Activated naive CD4-positive, alpha-beta T cell treated with anti-CD3 and anti-CD28 coated beads, Interleukin-2, amount 50 U/mL, for 72 hours (primary cell): ENCODE measurements at regions not wholly inside any gene's neighbourhood (a gene's known extent, or its start where the extent isn't known, plus 50 kb on each side); places are given as distances from the start of the nearest gene placed in this dataset.
"Not testable (repeated sequence)": the region's sequence is repeated elsewhere in the genome, so short reads cannot be mapped to it uniquely, and the experiment has no call there.

Experiments used
- ATAC-seq, 2 donors: fragments of 150-1000 bp; cut with Tn5 transposase; 2 replicates each; pipeline ENCODE4 v1.10.0; 2021; ENCODE audit warnings: mild to moderate bottlenecking in 2 of 2, moderate library complexity in 2 of 2
- DNase-seq, 2 donors: peaks; one replicate each; pipeline ENCODE4 v3.0.0; 2021 to 2022; ENCODE audit warnings: low spot score in 2 of 2
- H3K27ac Mint-ChIP-seq, 2 donors: one replicate each; pipeline ENCODE4 v1.8.0; 2022; ENCODE audit warnings: mild to moderate bottlenecking in 2 of 2, mixed read lengths in 2 of 2
- H3K36me3 Mint-ChIP-seq, 2 donors: one replicate each; pipeline ENCODE4 v1.8.0; 2022; ENCODE audit warnings: mixed read lengths in 2 of 2
- H3K9me3 Mint-ChIP-seq, 2 donors: one replicate each; pipeline ENCODE4 v1.8.0; 2022; ENCODE audit warnings: mixed read lengths in 2 of 2

DNA sequence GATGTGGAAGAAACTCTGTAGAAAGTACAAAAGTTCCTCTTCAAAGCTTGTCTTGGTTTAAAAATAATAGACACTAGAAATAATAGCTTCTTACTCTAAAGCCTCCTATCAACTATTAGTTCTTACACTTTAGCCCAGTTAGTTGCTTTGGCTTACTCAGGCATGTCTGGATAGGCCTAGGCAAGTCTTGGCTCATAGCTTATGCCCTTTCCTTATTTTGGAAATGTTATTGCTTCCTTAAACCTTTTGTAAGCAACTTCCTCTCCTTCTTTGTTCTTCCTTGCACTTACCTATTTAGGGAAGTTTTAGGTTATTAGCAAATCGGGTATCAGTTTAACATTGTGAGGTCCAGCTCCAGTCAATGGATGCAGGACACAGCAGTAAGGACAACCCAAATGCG, 628.4 kb upstream of the PRR20A start:
- H3K36me3 Mint-ChIP-seq, DNase-seq, ATAC-seq, H3K27ac Mint-ChIP-seq, H3K9me3 Mint-ChIP-seq: not testable (repeated sequence)

DNA sequence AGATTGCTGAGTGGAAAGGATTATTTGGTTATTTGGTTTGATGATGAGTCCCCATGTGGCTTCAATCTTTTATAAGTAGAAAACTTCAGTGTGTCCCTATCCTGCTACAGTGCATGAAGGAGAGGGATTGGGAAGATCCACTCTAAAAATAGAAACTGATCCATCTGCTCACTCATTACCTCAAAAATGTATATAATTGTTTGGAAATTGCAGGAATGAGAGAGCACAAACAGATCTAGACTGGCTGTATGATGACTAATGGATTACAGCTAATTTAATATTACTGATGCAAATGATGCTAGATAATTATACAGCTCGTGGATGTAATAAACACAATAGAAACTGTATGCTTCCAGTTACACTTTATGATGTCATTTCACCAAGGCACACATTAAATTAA, 625.3 kb upstream of the PRR20A start:
- ATAC-seq (no peak), DNase-seq (no peak)
- H3K9me3 Mint-ChIP-seq = peaks cover 6 to 12% of the 10 kb centered on the region in 2 donors
- no peak overlapping the region for H3K27ac Mint-ChIP-seq
- no peaks in the 10 kb centered on the region for H3K36me3 Mint-ChIP-seq

DNA sequence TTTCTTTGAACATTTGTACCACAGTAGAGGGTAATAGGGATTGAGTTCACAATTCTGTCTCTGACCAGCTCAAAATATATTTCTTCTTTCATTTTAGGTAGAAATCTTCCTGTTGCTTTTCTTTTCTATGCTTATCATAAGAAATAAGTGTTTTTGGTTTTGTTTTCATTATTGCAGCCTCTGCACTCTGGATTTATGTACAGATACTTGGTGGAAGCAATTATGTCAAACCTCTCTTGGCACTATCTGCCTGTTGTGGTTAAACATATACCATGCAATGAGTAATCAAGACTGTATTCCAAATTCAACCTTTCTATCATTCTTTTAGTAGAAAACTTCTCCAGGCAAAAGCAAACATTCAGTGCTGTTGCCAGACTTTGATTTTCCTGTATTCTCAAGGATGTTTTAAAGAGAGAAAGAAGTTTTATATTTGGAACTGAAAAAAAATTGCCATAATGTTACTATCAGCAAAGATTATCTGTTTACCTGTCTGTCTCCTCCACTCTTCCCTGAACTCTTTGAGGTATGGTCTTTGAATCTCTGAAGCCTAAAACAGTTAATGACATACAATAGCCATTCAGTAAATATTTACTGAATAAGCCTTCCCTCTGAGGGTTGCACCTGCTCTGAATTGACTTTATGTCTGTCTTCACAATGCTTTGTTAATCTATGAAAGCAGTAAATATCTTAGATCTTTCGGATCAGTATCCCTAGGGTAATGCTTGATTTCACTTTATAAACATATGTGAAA, 612.5 kb upstream of the PRR20A start:
- no peak for DNase-seq
- Mint-ChIP-seq H3K27ac (no peak overlapping the region), H3K9me3 (peaks cover 12 to 18% of the 10 kb centered on the region in 2 donors), H3K36me3 (no peaks in the 10 kb centered on the region)
- no peak for ATAC-seq

DNA sequence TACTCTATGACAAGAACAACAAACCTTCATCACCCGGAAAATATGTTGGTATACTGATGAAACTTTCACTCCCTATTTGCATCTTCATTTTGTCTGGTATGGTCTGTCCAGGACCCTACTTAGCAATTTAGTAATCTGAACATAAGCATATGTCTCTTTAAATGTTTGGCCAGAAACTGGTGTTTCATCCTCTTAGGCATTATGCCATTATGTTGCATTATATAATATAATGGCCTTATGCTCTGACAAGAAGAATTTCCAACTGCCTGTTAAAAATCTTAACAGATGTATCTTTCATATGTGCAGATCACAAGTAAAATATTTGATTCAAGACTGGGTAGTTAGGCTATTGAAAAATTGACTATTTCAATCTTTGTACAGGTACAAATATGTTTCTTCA, 610.6 kb upstream of the PRR20A start:
- Mint-ChIP-seq H3K36me3 (no peaks in the 10 kb centered on the region), H3K27ac (no peak overlapping the region), H3K9me3 (peaks cover 5 to 12% of the 10 kb centered on the region in 2 donors)
- DNase-seq (no peak), ATAC-seq (no peak)

DNA sequence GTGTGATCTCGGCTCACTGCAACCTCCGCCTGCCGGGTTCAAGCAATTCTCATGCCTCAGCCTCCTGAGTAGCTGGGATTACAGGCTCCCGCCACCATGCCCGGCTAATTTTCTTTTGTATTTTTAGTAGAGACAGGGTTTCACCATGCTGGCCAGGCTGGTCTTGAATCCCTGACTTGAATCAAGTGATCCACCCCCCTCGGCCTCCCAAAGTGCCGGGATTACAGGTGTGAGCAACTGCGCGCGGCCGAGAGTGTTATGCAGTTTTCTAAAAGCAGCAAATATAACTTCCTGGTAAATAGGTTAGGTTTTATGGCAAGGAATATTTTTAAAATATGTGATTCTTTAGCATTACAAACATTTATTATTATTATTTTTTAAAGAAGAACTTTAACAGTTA, 592.8 kb upstream of the PRR20A start:
- not testable (repeated sequence) for H3K27ac Mint-ChIP-seq, H3K36me3 Mint-ChIP-seq, DNase-seq, ATAC-seq, H3K9me3 Mint-ChIP-seq

DNA sequence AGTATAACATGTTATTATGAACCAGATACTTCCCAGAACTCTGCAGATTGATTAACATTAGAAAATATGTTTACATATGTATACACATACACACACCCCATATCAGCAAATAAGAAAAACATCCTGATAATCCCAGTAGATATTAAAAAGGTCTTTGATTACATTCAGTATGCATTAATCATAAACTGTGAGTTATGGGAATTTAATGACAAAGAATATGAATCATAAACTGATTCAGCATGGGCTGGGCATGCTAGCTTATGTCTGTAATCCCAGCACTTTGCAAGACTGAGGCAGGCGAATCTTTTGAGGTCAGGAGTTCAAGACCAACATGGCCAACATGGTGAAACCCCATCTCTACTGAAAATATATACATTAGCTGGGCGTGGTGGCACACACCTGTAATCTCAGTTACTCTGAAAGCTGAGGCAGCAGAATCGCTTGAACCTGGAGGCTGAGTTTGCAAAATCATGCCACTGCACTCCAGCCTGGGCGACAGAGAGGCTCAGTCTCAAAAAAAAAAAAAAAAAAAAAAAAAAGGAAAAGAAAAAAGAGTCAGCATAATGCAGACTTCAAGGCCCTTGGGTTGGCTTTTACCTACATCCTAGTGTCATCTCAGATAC, 581.9 kb upstream of the PRR20A start:
- ATAC-seq = no peak
- H3K9me3 Mint-ChIP-seq = peaks cover 18 to 24% of the 10 kb centered on the region in 2 donors
- DNase-seq = no peak
- H3K27ac Mint-ChIP-seq = no peak overlapping the region
- H3K36me3 Mint-ChIP-seq = no peaks in the 10 kb centered on the region

DNA sequence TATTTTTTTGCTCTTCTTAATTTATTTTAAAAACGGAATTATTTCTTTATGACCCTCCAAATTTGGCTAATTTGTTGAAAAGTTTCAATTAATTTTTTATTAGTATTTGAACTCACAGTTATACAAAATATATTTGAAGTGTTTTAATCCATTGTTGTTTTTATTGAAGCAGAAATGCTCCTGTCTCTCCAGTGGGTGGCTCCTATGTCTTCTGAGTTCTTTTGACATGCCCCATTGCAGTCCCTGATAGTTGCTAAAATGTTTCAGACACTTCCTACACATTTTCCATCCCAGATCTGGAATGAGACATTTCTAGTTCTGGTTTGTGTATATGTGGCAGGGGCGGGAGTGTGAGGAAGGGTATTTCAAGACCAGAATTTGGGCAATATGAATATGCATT, 579.4 kb upstream of the PRR20A start:
- no peak overlapping the region for H3K27ac Mint-ChIP-seq
- ATAC-seq = no peak
- H3K9me3 Mint-ChIP-seq = peaks cover 18 to 20% of the 10 kb centered on the region in 2 donors
- no peak for DNase-seq
- no peaks in the 10 kb centered on the region for H3K36me3 Mint-ChIP-seq

DNA sequence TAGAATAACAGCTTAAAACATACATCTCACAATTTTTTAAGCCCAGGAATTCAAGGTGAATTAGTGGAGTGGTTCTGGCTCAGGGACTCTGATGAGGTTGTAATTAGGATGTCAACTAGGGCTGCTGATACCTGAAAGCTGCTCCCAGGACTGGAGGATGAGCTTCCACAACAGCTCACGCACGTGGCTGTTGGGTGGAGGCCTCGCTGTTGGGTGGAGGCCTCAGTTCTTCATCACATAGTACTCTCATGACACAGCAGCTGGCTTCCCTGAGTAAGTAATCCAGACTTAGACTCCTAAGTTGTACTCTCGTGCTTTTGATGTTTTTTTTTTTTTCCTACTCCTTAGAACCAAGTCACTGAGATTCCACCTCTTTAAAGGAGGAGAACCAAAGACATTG, 577.1 kb upstream of the PRR20A start:
- ATAC-seq (no peak), DNase-seq (no peak)
- Mint-ChIP-seq H3K36me3 (no peaks in the 10 kb centered on the region), H3K27ac (no peak overlapping the region), H3K9me3 (peaks cover 4 to 9% of the 10 kb centered on the region in 2 donors)

DNA sequence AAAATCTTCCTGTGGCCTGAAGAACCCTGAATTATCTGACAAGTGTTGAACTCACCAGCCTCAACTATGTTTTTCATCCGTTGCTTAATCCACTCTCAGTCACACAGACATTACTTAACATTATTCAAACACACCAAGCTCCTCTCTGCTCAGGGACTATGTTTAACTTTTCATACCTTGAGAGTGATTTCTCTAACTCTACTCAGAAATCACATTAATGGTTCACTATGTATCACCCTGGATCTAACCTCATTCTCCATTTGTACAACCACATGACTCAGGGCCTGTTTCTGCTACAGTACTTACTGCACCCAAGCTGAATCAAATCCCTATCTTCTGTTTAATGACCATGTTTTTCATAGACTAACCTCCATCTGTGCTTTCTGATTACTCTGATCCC, 553.7 kb upstream of the PRR20A start:
- Mint-ChIP-seq H3K9me3 (peaks cover 25 to 27% of the 10 kb centered on the region in 2 donors), H3K27ac (no peak overlapping the region), H3K36me3 (peaks cover 0 to 5% of the 10 kb centered on the region in 2 donors)
- DNase-seq = no peak
- no peak for ATAC-seq

DNA sequence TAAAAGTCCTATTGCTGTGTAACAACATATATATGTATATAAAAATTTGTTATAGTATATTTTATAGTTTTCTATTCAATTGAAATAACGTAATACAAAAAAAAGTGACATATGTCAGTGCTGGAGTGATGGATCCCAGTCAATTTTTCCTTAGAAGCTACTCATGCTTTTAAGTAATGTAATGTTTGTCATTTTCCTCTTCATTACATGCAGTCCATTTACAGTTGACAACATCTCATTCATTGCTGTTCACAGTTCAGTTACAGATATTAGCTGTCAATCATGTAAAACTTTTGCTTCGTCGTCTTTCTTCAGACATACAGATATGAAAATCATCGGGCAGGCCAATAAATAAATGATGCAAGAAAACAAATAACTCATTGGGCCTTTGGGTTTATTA, 525.1 kb upstream of the PRR20A start:
- peaks cover 0 to 8% of the 10 kb centered on the region in 2 donors for H3K9me3 Mint-ChIP-seq
- H3K36me3 Mint-ChIP-seq = no peaks in the 10 kb centered on the region
- no peak for ATAC-seq
- no peak for DNase-seq
- no peak overlapping the region for H3K27ac Mint-ChIP-seq

DNA sequence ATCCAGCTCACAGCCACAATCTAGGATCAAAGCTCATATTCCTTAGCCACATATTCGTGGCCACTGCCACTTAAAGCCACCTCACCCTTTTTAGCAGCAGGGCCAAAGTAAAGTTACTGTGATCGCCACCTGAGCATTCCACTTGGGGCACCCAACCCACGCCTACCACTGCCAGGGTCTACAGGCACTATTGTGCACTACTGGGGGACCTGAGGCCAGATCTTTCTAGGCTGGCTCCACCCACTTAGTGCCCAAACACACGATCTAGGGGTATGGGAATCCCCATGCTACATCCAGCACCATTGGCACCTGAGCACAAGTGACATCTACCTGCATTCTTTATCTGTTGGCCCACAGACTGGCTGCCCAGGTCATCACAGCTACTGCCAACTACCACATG, 517.9 kb upstream of the PRR20A start:
- Mint-ChIP-seq H3K9me3 (peaks cover 4 to 32% of the 10 kb centered on the region in 2 donors), H3K36me3 (peaks cover 0 to 15% of the 10 kb centered on the region in 2 donors), H3K27ac (no peak overlapping the region)
- ATAC-seq (no peak), DNase-seq (no peak)

DNA sequence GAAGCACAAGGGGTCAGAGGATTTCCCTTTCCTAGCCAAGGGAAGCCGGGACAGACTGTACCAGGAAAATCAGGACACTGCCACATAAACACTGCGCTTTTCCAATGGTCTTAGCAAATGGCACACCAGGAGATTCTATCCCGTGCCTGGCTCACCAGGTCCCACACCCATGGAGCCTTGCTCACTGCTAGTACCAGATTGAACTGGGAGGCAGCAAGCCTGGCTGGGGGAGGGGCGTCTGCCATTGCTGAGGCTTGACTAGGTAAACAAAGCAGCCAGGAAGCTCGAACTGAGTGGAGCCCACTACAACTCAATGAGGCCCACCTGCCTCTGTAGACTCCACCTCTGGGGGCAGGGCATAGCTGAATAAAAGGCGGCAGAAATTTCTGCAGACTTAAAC, 511.8 kb upstream of the PRR20A start:
- peaks cover 35 to 42% of the 10 kb centered on the region in 2 donors for H3K9me3 Mint-ChIP-seq
- peaks cover 6 to 23% of the 10 kb centered on the region in 2 donors for H3K36me3 Mint-ChIP-seq
- ATAC-seq, H3K27ac Mint-ChIP-seq, DNase-seq: not testable (repeated sequence)

DNA sequence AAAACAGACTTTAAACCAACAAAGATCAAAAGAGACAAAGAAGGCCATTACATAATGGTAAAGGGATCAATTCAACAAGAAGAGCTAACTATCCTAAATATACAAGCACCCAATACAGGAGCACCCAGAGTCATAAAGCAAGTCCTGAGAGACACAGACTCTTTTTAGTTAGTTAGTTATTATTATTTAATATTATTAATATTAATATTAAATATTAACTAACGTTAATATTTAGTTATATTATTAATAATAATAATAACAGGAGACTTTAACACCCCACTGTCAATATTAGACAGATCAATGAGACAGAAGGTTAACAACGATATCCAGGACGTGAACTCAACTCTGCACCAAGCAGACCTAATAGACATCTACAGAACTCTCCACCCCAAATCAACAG, 509.7 kb upstream of the PRR20A start:
- ATAC-seq, DNase-seq, H3K27ac Mint-ChIP-seq: not testable (repeated sequence)
- Mint-ChIP-seq H3K36me3 (peaks cover 6 to 23% of the 10 kb centered on the region in 2 donors), H3K9me3 (peaks cover 30 to 35% of the 10 kb centered on the region in 2 donors)

DNA sequence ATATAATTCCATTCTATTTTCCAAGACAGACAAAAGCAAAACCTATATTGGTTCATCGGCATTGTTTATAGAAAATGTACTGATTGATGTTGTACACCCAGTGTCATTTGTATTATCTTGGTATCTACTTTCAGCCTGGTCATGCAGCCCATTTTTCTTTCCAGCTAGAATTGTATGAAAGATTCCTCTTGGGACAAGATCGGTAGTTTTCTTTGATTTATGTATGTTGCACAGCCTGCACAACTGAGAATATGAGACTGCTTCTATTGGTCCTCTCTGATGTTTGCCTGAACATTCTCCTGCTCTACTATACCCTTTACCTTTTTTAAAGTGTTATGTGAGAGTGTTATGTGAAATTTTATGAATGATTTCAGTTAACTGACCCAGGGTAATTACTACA, 487.7 kb upstream of the PRR20A start:
- Mint-ChIP-seq H3K27ac (no peak overlapping the region), H3K9me3 (peaks cover 10 to 16% of the 10 kb centered on the region in 2 donors), H3K36me3 (peaks cover 0 to 4% of the 10 kb centered on the region in 2 donors)
- DNase-seq (no peak), ATAC-seq (no peak)

DNA sequence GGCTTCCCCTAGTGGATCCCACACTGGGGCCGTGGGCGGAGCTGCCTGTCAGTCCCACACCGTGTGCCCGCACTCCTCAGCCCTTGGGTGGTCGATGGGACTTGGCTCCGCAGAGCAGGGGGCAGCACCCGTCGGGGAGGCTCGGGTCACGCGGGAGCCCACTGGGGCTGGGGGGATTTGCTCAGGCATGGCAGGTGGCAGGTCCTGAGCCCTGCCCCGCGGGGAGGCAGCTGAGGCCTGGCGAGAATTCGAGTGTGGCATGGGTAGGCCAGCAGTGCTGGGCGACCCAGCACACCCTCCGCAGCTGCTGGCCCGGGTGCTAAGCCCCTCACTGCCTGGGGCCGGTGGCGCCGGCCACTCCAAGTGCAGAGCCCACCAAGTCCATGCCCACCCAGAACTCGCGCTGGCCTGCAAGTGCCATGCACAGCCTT, 481.7 kb upstream of the PRR20A start:
- H3K9me3 Mint-ChIP-seq = peaks cover 5 to 23% of the 10 kb centered on the region in 2 donors
- H3K27ac Mint-ChIP-seq = no peak overlapping the region
- H3K36me3 Mint-ChIP-seq = peaks cover 0 to 9% of the 10 kb centered on the region in 2 donors
- ATAC-seq (no peak), DNase-seq (no peak)

DNA sequence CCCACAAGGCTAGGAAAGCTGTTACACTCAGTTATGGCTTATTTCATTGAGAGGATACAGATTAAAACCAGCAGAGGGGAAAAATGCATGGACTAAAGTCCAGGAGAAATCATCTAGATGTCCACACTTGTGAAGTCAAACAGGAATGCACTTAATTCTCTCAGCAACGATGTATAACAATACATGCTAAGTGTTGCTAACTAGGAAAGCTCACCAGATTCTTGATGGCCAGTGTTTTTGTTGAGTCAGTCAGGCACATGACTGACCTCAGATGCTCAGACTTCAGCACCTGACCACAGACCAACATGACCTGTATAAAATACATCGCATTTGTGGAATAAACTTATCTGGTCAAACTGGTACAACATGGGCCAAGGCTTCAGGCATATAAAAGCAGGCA, 470.2 kb upstream of the PRR20A start:
- ATAC-seq (no peak), DNase-seq (no peak)
- H3K27ac Mint-ChIP-seq = no peak overlapping the region
- H3K9me3 Mint-ChIP-seq = peaks cover 5 to 9% of the 10 kb centered on the region in 2 donors
- no peaks in the 10 kb centered on the region for H3K36me3 Mint-ChIP-seq

DNA sequence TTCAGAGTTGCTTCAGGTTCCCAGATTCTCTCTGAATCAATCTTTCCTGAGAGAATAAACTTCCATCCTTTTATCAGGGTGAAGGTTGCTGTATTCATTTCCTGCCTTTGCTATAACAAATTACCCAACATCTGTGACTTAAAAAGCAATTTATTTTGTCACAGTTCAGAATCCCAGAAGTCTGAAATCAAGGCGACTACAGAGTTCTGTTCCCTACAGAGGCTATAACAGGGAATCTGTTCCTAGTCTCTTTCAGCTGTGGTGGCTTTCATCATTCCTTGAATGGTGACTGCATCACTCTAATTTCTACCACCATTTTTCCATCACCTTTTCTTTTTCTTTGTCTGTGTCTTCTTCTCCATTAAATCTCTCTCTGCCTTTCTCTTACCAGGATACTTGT, 459.3 kb upstream of the PRR20A start:
- no peak for DNase-seq
- no peak for ATAC-seq
- H3K27ac Mint-ChIP-seq = no peak overlapping the region
- H3K9me3 Mint-ChIP-seq = peaks cover 13 to 15% of the 10 kb centered on the region in 2 donors
- H3K36me3 Mint-ChIP-seq = peaks cover 0 to 5% of the 10 kb centered on the region in 2 donors

DNA sequence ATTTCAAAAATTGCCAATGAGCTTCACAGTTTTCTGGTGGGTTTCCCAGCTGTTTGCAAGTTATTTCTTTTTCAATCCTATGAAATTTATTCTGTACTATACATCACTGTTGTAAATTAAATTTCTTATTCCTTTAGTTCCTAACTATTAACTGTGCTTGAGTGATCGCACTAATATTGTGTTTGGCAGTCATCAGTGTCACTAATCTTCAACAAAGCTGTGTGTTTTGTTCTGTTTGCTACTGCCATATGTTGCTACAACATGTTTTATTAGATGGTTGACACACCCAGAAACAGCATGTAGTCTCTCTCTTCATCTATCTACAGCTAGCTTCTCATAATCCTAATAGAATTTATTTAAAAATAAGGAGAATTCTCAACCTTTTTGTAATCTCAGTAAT, 453.6 kb upstream of the PRR20A start:
- DNase-seq = no peak
- ATAC-seq = no peak
- Mint-ChIP-seq H3K9me3 (peaks cover 0 to 13% of the 10 kb centered on the region in 2 donors), H3K27ac (no peak overlapping the region), H3K36me3 (no peaks in the 10 kb centered on the region)
